Coronary artery (tissue), 2 donors: ENCODE measurements at regions not wholly inside any gene's neighbourhood (a gene's known extent, or its start where the extent isn't known, plus 50 kb on each side); places are given as distances from the start of the nearest gene placed in this dataset.

Experiments
- DNase-seq: peaks from one replicate; pipeline ENCODE4 v3.0.0-alpha.2; 2017; ENCODE audit warnings: low spot score
- H3K27ac ChIP-seq, 2 donors: fragments of 200-600 bp; sonication (generic); one replicate each; pipeline ENCODE4 v1.5.1; 2016 to 2019
- H3K4me3 ChIP-seq: fragments of 200-600 bp; sonication (generic); 2 replicates; pipeline ENCODE4 v1.5.1; 2016; ENCODE audit warnings: mild to moderate bottlenecking, moderate library complexity
- TF ChIP-seq, protein P1 (sequence below): fragments of 200-600 bp; sonication (generic); IDR thresholded peaks from one replicate; pipeline ENCODE4 v1.5.1; 2019; ENCODE audit warnings: antibody characterized with exemption

DNA sequence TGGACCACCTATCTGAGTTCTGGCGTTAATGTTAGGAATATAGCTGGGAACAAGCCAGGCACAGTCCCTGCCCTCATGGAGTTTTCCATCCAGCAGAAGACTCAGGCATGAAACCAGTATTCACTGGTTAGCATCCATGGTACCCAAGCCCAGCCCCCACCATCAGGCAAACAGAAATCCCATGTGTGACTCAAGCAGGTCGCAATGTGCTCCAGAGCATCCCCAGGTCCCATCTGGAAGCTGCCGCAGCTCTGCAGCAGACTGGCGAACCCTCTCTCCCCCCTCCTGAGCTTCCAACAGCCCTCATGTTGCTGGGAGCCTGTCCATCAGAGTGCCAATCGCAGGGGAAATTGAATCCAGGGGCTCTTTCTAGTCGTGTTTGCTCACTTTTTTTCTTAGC, 174.2 kb downstream of the RRAGC start:
- H3K27ac ChIP-seq: no peak overlapping the region
- no peak overlapping the region for H3K4me3 ChIP-seq
- TF ChIP-seq, protein P1, sequence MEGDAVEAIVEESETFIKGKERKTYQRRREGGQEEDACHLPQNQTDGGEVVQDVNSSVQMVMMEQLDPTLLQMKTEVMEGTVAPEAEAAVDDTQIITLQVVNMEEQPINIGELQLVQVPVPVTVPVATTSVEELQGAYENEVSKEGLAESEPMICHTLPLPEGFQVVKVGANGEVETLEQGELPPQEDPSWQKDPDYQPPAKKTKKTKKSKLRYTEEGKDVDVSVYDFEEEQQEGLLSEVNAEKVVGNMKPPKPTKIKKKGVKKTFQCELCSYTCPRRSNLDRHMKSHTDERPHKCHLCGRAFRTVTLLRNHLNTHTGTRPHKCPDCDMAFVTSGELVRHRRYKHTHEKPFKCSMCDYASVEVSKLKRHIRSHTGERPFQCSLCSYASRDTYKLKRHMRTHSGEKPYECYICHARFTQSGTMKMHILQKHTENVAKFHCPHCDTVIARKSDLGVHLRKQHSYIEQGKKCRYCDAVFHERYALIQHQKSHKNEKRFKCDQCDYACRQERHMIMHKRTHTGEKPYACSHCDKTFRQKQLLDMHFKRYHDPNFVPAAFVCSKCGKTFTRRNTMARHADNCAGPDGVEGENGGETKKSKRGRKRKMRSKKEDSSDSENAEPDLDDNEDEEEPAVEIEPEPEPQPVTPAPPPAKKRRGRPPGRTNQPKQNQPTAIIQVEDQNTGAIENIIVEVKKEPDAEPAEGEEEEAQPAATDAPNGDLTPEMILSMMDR: no peak
- no peak for DNase-seq

DNA sequence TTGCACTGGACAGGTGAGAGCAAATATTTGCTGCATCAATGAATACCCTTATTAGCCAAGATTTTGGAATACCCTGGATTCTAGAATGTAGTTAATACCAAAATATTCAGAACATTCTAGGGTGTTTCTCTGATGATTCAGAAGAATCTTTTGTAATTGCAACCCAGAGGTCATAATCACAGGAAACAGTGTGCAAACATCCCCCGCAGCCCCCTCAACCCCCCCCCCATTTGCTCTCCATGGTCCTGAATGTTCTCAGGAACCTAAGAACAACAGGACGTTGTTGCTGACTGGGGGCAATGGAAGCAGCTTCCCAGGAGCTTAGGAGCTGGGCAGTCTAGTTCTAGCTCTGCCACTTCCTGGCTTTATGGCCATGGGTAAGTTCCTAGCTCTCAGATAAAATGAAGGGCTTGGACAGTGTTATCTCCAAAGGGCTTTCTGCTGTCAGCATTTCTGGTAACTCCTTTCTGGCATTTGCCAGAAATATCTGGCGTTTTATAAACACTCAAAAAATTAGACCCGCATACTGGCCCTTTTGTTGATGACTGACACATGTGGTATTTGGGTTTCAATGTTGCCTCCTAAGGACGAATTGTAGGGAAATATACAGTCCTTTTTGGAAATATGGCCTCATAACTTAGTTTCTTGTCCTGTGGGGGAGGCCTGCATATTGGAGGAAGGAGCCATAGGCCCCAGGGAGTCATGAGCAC, 178.6 kb downstream of the RRAGC start:
- Histone ChIP-seq H3K4me3 (no peak overlapping the region), H3K27ac (no peak overlapping the region)
- no peak for DNase-seq
- TF ChIP-seq, protein P1: no peak

DNA sequence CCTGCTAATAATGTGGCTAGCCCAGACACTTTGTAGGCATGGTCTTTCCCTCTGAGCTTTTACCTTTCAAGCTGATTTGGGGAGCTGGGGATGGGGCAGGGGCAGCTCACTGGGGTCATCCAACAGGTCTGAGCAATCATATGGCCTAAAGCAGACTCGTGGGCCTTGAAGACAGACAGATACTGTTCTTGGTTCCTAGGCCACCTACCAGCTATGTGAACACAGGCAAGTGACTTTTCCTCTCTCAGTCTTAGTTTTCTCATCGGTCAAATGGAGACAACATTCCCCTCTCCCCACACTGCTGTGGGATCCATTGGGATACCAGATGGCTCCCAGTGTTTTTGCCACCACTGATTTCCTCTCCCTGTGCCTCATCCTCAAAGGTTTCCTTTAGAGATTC, 181.8 kb downstream of the RRAGC start:
- TF ChIP-seq, protein P1: no peak
- peak; percentile 17 for DNase-seq
- Histone ChIP-seq H3K27ac (no peak overlapping the region), H3K4me3 (no peak overlapping the region)

DNA sequence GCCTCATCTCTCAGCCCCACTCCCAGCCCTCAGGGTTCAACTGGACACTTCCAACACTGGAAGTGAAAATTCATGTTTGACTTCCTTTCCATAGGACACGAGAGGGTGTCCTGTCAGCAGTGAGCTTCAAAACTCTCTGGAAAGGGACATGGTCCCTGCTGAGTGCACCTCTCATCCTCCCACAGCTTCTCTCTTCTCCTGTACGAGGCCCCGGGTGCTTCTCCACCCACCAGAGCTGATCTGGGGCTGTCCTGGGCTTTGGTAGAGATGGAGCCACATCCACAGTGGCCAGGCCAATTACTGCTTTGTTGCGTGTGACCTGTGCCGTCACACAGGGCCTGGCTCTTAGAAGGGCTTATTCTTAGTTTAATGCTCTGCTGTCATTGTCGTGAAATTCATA, 182.3 kb downstream of the RRAGC start:
- Histone ChIP-seq H3K4me3 (no peak overlapping the region), H3K27ac (no peak overlapping the region)
- DNase-seq: peak; percentile 41
- TF ChIP-seq, protein P1: no peak

DNA sequence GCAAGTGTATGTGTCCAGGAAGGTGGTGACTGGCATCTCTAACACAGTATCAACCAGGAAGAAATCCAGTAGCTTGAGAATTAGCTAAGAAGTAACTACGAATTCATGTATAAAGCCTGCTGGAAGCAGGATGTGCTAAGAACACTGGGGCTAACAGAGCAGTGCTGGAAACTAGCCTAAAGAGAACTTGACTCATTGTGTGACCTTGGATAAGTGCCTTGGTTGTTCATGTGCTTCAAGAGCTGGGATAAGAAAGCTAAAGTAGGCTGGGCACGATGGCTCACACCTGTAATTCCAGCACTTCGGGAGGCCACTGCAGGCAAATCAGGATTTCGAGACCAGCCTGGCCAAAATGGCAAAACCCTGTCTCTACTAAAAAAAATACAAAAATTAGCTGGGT, 186.9 kb downstream of the RRAGC start:
- DNase-seq: no peak
- TF ChIP-seq, protein P1: no peak
- H3K27ac ChIP-seq: no peak overlapping the region
- no peak overlapping the region for H3K4me3 ChIP-seq

DNA sequence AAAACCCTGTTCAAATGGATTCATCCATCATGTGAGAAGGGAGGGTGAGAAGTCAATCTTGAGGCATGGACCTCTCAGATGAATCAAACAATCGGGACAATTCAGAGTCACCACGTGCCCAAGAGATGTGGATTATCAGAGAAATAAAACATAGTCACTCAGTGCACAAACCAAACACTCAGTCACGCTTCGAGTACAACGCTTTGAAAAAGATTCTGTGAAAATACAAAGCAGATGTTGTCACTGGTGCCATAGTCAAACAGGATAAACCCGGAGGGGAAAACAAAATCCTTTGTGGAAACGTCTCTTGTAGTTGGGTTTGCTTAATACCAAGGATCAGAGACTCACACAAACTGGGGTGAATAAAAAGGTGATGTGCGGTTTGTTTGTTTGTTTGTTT, 188.4 kb downstream of the RRAGC start:
- no peak overlapping the region for H3K27ac ChIP-seq
- DNase-seq: no peak
- no peak overlapping the region for H3K4me3 ChIP-seq
- TF ChIP-seq, protein P1: no peak

DNA sequence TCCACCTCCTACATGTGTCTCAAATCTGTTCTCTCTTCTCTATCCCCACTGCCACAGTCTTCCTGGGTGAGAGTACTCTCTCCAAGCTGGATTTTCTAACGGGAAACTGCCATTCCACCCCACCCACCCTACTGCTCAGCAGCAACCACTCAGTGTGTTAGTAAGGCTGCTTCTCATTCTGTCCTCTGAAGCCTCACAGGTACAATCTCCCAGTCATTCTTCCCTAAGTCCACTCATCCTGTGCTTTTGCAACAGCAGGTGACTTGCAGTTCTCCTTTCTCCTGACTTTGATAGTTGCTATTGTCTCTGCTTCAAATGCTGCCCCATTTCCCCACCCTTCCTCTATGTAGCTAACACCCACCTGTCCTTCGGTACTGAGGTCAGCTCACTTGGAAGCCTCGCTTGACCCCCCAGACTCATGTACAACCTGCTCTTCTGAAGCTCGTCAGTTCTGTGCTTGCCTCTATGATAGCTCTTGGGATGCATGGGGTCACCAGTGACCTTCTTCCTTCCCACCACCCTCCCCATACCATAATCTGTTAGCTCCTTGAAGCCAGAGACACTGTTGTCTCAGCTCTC, 188.9 kb downstream of the RRAGC start:
- TF ChIP-seq, protein P1: no peak
- H3K4me3 ChIP-seq: no peak overlapping the region
- peak; percentile 36 for DNase-seq
- no peak overlapping the region for H3K27ac ChIP-seq
